SK-N-SH (cell line): ENCODE measurements at regions not wholly inside any gene's neighbourhood (a gene's known extent, or its start where the extent isn't known, plus 50 kb on each side); places are given as distances from the start of the nearest gene placed in this dataset.
A peak's percentile ranks its signal among the peaks of the same experiment; 100 is the strongest.

Source experiments
- CTCF ChIA-PET: fragments of 300-600, 350-600 bp; formaldehyde crosslinking; extraction: SDS; loops from one replicate; lab custom pipeline; 2021; lab: Yijun Ruan, JAX
- POLR2A ChIA-PET: fragments of 350-600 bp; sonication (Branson Sonifier 250); formaldehyde crosslinking; extraction: SDS; loops from one replicate; lab custom pipeline; 2020; ENCODE audit warnings: antibody characterized with exemption, inconsistent platforms; lab: Yijun Ruan, JAX
- DNase-seq: peaks from one replicate; pipeline ENCODE4 v3.0.0; 2012
- H2AFZ ChIP-seq: fragments of 200-600 bp; sonication (generic); 2 replicates; pipeline ENCODE4 v1.8.1; 2016; ENCODE audit warnings: antibody characterized with exemption, mild to moderate bottlenecking, low read depth
- H3F3A ChIP-seq: fragments of 200-600 bp; sonication (generic); replicated peaks from 2 replicates; pipeline ENCODE3; 2016; ENCODE audit warnings: antibody characterized with exemption, mild to moderate bottlenecking; ENCODE audit not compliant: insufficient read depth
- H3K27ac ChIP-seq, 2 experiments: fragments of 200-500 bp in 1 of 2; fragments of 200-600 bp in 1 of 2; sonication (Bioruptor generic) in 1 of 2; sonication (generic), shearing (Covaris generic) in 1 of 2; 2 replicates each; pipeline versions ENCODE4 v1.5.1 to v1.6.1; 2014 to 2016; ENCODE audit warnings: low read depth in 2 of 2, inconsistent platforms in 1 of 2, low read length in 1 of 2, mild to moderate bottlenecking in 1 of 2, mixed read lengths in 1 of 2
- H3K27me3 ChIP-seq: fragments of 200-600 bp; sonication (generic), shearing (Covaris generic); 2 replicates; pipeline ENCODE4 v1.6.1; 2016; ENCODE audit warnings: mixed run types; ENCODE audit not compliant: insufficient read depth
- H3K36me3 ChIP-seq, 2 experiments: fragments of 200-500 bp in 1 of 2; fragments of 200-600 bp in 1 of 2; sonication (Bioruptor generic) in 1 of 2; sonication (generic) in 1 of 2; replicated peaks in 1 of 2; 2 replicates each; pipeline versions ENCODE3 to v1.5.1; 2014 to 2016; ENCODE audit warnings: low read length in 1 of 2, mild to moderate bottlenecking in 1 of 2; ENCODE audit not compliant: insufficient read depth in 2 of 2, control insufficient read depth in 1 of 2
- H3K4me1 ChIP-seq, 2 experiments: fragments of 200-500 bp in 1 of 2; fragments of 200-600 bp in 1 of 2; sonication (Bioruptor generic) in 1 of 2; sonication (generic), shearing (Covaris generic) in 1 of 2; 2 replicates each; pipeline versions ENCODE4 v1.5.1 to v1.6.1; 2014 to 2016; ENCODE audit warnings: low read depth in 1 of 2, low read length in 1 of 2, mixed run types in 1 of 2; ENCODE audit not compliant: insufficient read depth in 2 of 2, control insufficient read depth in 1 of 2
- H3K4me2 ChIP-seq: fragments of 200-600 bp; sonication (generic), shearing (Covaris generic); 2 replicates; pipeline ENCODE4 v1.6.1; 2017; ENCODE audit warnings: mixed run types
- H3K4me3 ChIP-seq, 2 experiments: fragments of 200-500 bp in 1 of 2; fragments of 200-600 bp in 1 of 2; sonication (Bioruptor generic) in 1 of 2; sonication (generic), shearing (Covaris generic) in 1 of 2; 2 replicates each; pipeline versions ENCODE4 v1.5.1 to v1.8.1; 2014 to 2016; ENCODE audit warnings: low read depth in 2 of 2, inconsistent platforms in 1 of 2, low read length in 1 of 2, mild to moderate bottlenecking in 1 of 2, mixed read lengths in 1 of 2, moderate library complexity in 1 of 2
- H3K79me2 ChIP-seq: fragments of 200-600 bp; sonication (generic); 2 replicates; pipeline ENCODE4 v1.8.1; 2017; ENCODE audit warnings: mild to moderate bottlenecking; ENCODE audit not compliant: insufficient read depth
- H3K9ac ChIP-seq: fragments of 200-600 bp; sonication (generic); 2 replicates; pipeline ENCODE4 v1.6.1; 2017; ENCODE audit warnings: mixed run types
- H3K9me2 ChIP-seq: fragments of 200-600 bp; sonication (generic); 2 replicates; pipeline ENCODE4 v1.6.1; 2017; ENCODE audit warnings: mixed run types
- H3K9me3 ChIP-seq: fragments of 200-600 bp; sonication (generic); 2 replicates; pipeline ENCODE4 v1.6.1; 2017; ENCODE audit warnings: mixed run types, mild to moderate bottlenecking, moderate library complexity
- H4K20me1 ChIP-seq: fragments of 200-600 bp; sonication (generic); 2 replicates; pipeline ENCODE4 v1.6.1; 2017; ENCODE audit warnings: mild to moderate bottlenecking, mixed run types; ENCODE audit not compliant: insufficient read depth
- ELF1 ChIP-seq: IDR thresholded peaks from 2 replicates; pipeline ENCODE4 v1.4.0; 2012
- FOSL2 ChIP-seq: IDR thresholded peaks from 2 replicates; pipeline ENCODE4 v1.4.0; 2012; ENCODE audit warnings: low read depth, mild to moderate bottlenecking, moderate library complexity, borderline replicate concordance
- FOXJ3 ChIP-seq: sonication (generic); formaldehyde crosslinking; IDR thresholded peaks from 2 replicates; pipeline ENCODE4 v1.5.1; 2020; ENCODE audit warnings: mild to moderate bottlenecking, missing genetic modification reagents
- FOXM1 ChIP-seq: IDR thresholded peaks from 2 replicates; pipeline ENCODE4 v1.4.0; 2012; ENCODE audit warnings: low read depth, mild to moderate bottlenecking
- GATA2 ChIP-seq: sonication (generic); formaldehyde crosslinking; IDR thresholded peaks from 2 replicates; pipeline ENCODE4 v1.5.0; 2020; ENCODE audit warnings: mild to moderate bottlenecking, missing genetic modification reagents
- MEF2A ChIP-seq: IDR thresholded peaks from 2 replicates; pipeline ENCODE4 v1.4.0; 2012; ENCODE audit warnings: low read depth, borderline replicate concordance
- MXI1 ChIP-seq: IDR thresholded peaks from 2 replicates; pipeline ENCODE4 v1.6.1; 2012; ENCODE audit warnings: mild to moderate bottlenecking, low read depth, low read length, improper control_type of control experiment
- NFIC ChIP-seq: IDR thresholded peaks from 2 replicates; pipeline ENCODE4 v1.4.0; 2012; ENCODE audit warnings: borderline replicate concordance
- POLR2AphosphoS5 ChIP-seq: IDR thresholded peaks from 2 replicates; pipeline ENCODE4 v1.6.1; 2012; ENCODE audit warnings: low read depth, low read length
- RCOR1 ChIP-seq: fragments of 150-350 bp; IDR thresholded peaks from 2 replicates; pipeline ENCODE4 v1.6.1; 2017; ENCODE audit warnings: antibody characterized with exemption, low read length
- RXRA ChIP-seq: IDR thresholded peaks from 2 replicates; pipeline ENCODE4 v1.4.0; 2012; ENCODE audit warnings: low read depth, mild to moderate bottlenecking, borderline replicate concordance
- SIN3A ChIP-seq: IDR thresholded peaks from 2 replicates; pipeline ENCODE4 v1.6.1; 2012; ENCODE audit warnings: low read depth, mild to moderate bottlenecking, low read length, moderate library complexity, borderline replicate concordance
- SMC3 ChIP-seq: IDR thresholded peaks from 2 replicates; pipeline ENCODE4 v1.6.1; 2012; ENCODE audit warnings: low read depth, low read length, improper control_type of control experiment
- TAF1 ChIP-seq: IDR thresholded peaks from 2 replicates; pipeline ENCODE4 v1.6.1; 2012; ENCODE audit warnings: low read depth, mild to moderate bottlenecking, low read length, moderate library complexity, borderline replicate concordance
- TCF12 ChIP-seq: IDR thresholded peaks from 2 replicates; pipeline ENCODE4 v1.4.0; 2012
- TEAD4 ChIP-seq: IDR thresholded peaks from 2 replicates; pipeline ENCODE4 v1.4.0; 2012; ENCODE audit warnings: mild to moderate bottlenecking, borderline replicate concordance; ENCODE audit not compliant: insufficient read depth
- YY1 ChIP-seq: IDR thresholded peaks from 2 replicates; pipeline ENCODE4 v1.4.0; 2012; ENCODE audit warnings: low read depth, mild to moderate bottlenecking
- WGBS: methylation state at CpG from one replicate; pipeline ENCODE4 v1.1.6; 2017; ENCODE audit warnings: low lambda C conversion rate; 5-methylcytosine and 5-hydroxymethylcytosine counted together
- TF ChIP-seq, protein P1 (sequence below): IDR thresholded peaks from 2 replicates; pipeline ENCODE4 v1.6.1; 2012; ENCODE audit warnings: mild to moderate bottlenecking, low read depth, low read length, moderate library complexity
- TF ChIP-seq, protein P2 (sequence below): fragments of 150-350 bp; IDR thresholded peaks from 2 replicates; pipeline ENCODE4 v1.6.1; 2016; ENCODE audit warnings: mild to moderate bottlenecking, low read depth, low read length
- TF ChIP-seq, protein P3 (sequence below): fragments of 150-350 bp; IDR thresholded peaks from 2 replicates; pipeline ENCODE4 v1.6.1; 2017; ENCODE audit warnings: antibody characterized with exemption, low read length, low read depth, borderline replicate concordance
- TF ChIP-seq, protein P4 (sequence below): IDR thresholded peaks from 2 replicates; pipeline ENCODE4 v1.4.0; 2012; ENCODE audit warnings: low read depth, borderline replicate concordance
- TF ChIP-seq, protein P5 (sequence below): IDR thresholded peaks from 2 replicates; pipeline ENCODE4; 2012
- TF ChIP-seq, protein P6 (sequence below): IDR thresholded peaks from 2 replicates; pipeline ENCODE4 v1.4.0; 2012; ENCODE audit warnings: low read depth

DNA sequence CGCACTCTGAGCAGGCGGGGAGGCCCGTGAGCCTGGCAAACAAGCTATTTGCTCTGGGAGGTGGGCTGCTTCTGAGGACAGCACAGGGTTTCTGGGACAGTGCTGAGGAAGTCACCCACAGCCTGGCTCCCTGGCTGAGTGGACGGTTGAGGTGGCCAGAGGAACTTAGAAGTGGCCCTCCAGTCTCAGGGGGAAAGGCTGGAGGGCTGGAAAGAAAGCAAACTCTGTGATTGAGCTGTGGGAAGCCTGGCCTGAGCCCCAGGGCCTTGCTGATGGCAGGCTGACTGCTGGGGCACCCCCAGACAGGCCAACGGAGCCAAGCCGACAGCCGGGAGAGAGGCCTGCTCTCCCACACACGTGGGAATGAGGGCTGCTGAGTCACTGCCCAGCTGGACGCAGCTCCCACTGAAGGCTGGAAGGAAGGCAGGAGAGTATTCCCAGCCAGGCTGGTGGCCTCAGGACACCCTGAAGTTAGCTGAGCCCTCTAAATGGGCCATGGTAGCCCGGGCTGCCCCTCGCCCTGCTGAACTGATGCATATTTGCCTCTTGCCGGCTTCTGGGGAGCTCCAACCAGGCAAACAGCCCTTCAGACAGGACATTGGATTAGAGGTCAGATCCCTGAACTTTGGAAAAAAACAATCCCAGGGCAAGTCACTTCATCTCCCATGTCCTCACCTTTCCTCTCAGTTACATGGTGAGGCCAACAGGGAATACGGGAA is 98.0 kb upstream of the TLE3 start:
- peaks cover 31 to 61% of the 10 kb centered on the region in 2 experiments for H3K4me1 ChIP-seq
- no peaks in the 10 kb centered on the region for H4K20me1 ChIP-seq
- H3F3A ChIP-seq: peaks cover 6% of the 10 kb centered on the region
- no peaks in the 10 kb centered on the region for H3K27me3 ChIP-seq
- WGBS: 58% methylated on average over 6 of the region's 13 CpGs
- TF ChIP-seq, protein P1, sequence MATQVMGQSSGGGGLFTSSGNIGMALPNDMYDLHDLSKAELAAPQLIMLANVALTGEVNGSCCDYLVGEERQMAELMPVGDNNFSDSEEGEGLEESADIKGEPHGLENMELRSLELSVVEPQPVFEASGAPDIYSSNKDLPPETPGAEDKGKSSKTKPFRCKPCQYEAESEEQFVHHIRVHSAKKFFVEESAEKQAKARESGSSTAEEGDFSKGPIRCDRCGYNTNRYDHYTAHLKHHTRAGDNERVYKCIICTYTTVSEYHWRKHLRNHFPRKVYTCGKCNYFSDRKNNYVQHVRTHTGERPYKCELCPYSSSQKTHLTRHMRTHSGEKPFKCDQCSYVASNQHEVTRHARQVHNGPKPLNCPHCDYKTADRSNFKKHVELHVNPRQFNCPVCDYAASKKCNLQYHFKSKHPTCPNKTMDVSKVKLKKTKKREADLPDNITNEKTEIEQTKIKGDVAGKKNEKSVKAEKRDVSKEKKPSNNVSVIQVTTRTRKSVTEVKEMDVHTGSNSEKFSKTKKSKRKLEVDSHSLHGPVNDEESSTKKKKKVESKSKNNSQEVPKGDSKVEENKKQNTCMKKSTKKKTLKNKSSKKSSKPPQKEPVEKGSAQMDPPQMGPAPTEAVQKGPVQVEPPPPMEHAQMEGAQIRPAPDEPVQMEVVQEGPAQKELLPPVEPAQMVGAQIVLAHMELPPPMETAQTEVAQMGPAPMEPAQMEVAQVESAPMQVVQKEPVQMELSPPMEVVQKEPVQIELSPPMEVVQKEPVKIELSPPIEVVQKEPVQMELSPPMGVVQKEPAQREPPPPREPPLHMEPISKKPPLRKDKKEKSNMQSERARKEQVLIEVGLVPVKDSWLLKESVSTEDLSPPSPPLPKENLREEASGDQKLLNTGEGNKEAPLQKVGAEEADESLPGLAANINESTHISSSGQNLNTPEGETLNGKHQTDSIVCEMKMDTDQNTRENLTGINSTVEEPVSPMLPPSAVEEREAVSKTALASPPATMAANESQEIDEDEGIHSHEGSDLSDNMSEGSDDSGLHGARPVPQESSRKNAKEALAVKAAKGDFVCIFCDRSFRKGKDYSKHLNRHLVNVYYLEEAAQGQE: no peak
- TF ChIP-seq ELF1: no peak
- TF ChIP-seq FOXM1: no peak
- no peak for TF ChIP-seq RCOR1
- no peak for TF ChIP-seq FOXJ3
- TF ChIP-seq TCF12: peak; percentile 84
- TF ChIP-seq, protein P2, sequence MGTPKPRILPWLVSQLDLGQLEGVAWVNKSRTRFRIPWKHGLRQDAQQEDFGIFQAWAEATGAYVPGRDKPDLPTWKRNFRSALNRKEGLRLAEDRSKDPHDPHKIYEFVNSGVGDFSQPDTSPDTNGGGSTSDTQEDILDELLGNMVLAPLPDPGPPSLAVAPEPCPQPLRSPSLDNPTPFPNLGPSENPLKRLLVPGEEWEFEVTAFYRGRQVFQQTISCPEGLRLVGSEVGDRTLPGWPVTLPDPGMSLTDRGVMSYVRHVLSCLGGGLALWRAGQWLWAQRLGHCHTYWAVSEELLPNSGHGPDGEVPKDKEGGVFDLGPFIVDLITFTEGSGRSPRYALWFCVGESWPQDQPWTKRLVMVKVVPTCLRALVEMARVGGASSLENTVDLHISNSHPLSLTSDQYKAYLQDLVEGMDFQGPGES: no peak
- TF ChIP-seq, protein P3, sequence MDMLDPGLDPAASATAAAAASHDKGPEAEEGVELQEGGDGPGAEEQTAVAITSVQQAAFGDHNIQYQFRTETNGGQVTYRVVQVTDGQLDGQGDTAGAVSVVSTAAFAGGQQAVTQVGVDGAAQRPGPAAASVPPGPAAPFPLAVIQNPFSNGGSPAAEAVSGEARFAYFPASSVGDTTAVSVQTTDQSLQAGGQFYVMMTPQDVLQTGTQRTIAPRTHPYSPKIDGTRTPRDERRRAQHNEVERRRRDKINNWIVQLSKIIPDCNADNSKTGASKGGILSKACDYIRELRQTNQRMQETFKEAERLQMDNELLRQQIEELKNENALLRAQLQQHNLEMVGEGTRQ: no peak
- TF ChIP-seq MXI1: no peak
- TF ChIP-seq, protein P4, sequence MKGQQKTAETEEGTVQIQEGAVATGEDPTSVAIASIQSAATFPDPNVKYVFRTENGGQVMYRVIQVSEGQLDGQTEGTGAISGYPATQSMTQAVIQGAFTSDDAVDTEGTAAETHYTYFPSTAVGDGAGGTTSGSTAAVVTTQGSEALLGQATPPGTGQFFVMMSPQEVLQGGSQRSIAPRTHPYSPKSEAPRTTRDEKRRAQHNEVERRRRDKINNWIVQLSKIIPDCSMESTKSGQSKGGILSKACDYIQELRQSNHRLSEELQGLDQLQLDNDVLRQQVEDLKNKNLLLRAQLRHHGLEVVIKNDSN: peak; percentile 44; the same call in 1 of the 2 replicates
- peak; percentile 38; the same call in 1 of the 2 replicates for TF ChIP-seq TAF1
- peak; percentile 33; the same call in 1 of the 2 replicates for TF ChIP-seq POLR2AphosphoS5
- TF ChIP-seq, protein P5, sequence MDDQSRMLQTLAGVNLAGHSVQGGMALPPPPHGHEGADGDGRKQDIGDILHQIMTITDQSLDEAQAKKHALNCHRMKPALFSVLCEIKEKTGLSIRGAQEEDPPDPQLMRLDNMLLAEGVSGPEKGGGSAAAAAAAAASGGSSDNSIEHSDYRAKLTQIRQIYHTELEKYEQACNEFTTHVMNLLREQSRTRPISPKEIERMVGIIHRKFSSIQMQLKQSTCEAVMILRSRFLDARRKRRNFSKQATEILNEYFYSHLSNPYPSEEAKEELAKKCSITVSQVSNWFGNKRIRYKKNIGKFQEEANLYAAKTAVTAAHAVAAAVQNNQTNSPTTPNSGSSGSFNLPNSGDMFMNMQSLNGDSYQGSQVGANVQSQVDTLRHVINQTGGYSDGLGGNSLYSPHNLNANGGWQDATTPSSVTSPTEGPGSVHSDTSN: peak; percentile 71; the same call in 1 of the 2 replicates
- TF ChIP-seq, protein P6, sequence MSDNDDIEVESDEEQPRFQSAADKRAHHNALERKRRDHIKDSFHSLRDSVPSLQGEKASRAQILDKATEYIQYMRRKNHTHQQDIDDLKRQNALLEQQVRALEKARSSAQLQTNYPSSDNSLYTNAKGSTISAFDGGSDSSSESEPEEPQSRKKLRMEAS: peak; percentile 98
- TF ChIP-seq TEAD4: no peak
- TF ChIP-seq SMC3: no peak
- no peak for TF ChIP-seq GATA2 (CRISPR knock-in tag)
- TF ChIP-seq SIN3A: no peak
- TF ChIP-seq MEF2A: no peak
- TF ChIP-seq RXRA: 0 out of 2 replicates have a peak, but pooled peaks have one; percentile 22
- TF ChIP-seq FOSL2: peak; percentile 79
- no peak for TF ChIP-seq YY1
- TF ChIP-seq NFIC: no peak; the same call in 1 of the 2 replicates
- CTCF ChIA-PET: interaction anchor here (0.6 to 1.8 kb wide), 2 partner anchors 24 to 123 kb away, joined by 3 to 8 read pairs; no protein-coding TSS in a partner anchor
- no peaks in the 10 kb centered on the region for H3K36me3 ChIP-seq
- no peak overlapping the region for H3K4me3 ChIP-seq
- H3K9ac ChIP-seq: peak overlapping the region; percentile 57; the same call in 1 of the 2 replicates
- peak overlapping the region; percentile 50; the same call in 1 of the 2 replicates for H2AFZ ChIP-seq
- no peaks in the 10 kb centered on the region for H3K79me2 ChIP-seq
- H3K27ac ChIP-seq: peak overlapping the region; percentile 81 to 93
- no peaks in the 10 kb centered on the region for H3K9me2 ChIP-seq
- no peaks in the 10 kb centered on the region for H3K9me3 ChIP-seq
- H3K4me2 ChIP-seq: peak overlapping the region; percentile 75; the same call in 1 of the 2 replicates
- POLR2A ChIA-PET: no interaction called here
- peak; percentile 58 for DNase-seq
